ENCODE measurements at regions not wholly inside any gene's neighbourhood (a gene's known extent, or its start where the extent isn't known, plus 50 kb on each side); places are given as distances from the start of the nearest gene placed in this dataset.

GRCh38 chr22:47533961-47534803 is 771.7 kb downstream of the TBC1D22A start:
- no peak for DNase-seq (ENCODE audit: low spot score)
- ATAC-seq (ENCODE audit: low FRiP score), result no peak
- TF ChIP-seq CTCF (IDR thresholded peaks at IDR 0.05), result no peak

GRCh38 chr22:47517062-47517461 is 754.6 kb downstream of the TBC1D22A start:
- no peak for TF ChIP-seq CTCF (IDR thresholded peaks at IDR 0.05)
- DNase-seq (ENCODE audit: low spot score) (no peak), ATAC-seq (ENCODE audit: low FRiP score) (no peak)

- no peak for TF ChIP-seq CTCF (IDR thresholded peaks at IDR 0.05)
- no peak for DNase-seq (ENCODE audit: low spot score)
- ATAC-seq (ENCODE audit: low FRiP score), result no peak
Measured at GRCh38 chr22:47515384-47516125, 753.1 kb downstream of the TBC1D22A start.

- DNase-seq (ENCODE audit: low spot score) (no peak), ATAC-seq (ENCODE audit: low FRiP score) (no peak)
- no peak for TF ChIP-seq CTCF (IDR thresholded peaks at IDR 0.05)
Measured at GRCh38 chr22:47512617-47513016, 750.2 kb downstream of the TBC1D22A start.

- no peak for TF ChIP-seq CTCF (IDR thresholded peaks at IDR 0.05)
- DNase-seq (ENCODE audit: low spot score) (no peak), ATAC-seq (ENCODE audit: low FRiP score) (no peak)
Measured at GRCh38 chr22:47504962-47505361, 742.5 kb downstream of the TBC1D22A start.

GRCh38 chr22:47498969-47499495 is 736.6 kb downstream of the TBC1D22A start:
- DNase-seq (ENCODE audit: low spot score) (no peak), ATAC-seq (ENCODE audit: low FRiP score) (no peak)
- no peak for TF ChIP-seq CTCF (IDR thresholded peaks at IDR 0.05)

All from omental fat pad (tissue), 3 donors.